OCI-LY7 (cell line): ENCODE measurements at regions not wholly inside any gene's neighbourhood (a gene's known extent, or its start where the extent isn't known, plus 50 kb on each side); places are given as distances from the start of the nearest gene placed in this dataset.

Experiments used
- EZH2phosphoT487 ChIP-seq: fragments of 200-600 bp; sonication (generic); IDR thresholded peaks from 2 replicates; pipeline ENCODE4 v1.6.1; 2018; ENCODE audit warnings: low read depth, borderline replicate concordance, mild to moderate bottlenecking, mixed run types, antibody characterized with exemption, low read length, moderate library complexity, mixed read lengths
- TF ChIP-seq, protein P1 (sequence below): fragments of 200-600 bp; sonication (generic); conservative IDR thresholded peaks from 2 replicates; pipeline ENCODE4 v1.5.1; 2014; ENCODE audit warnings: mild to moderate bottlenecking, antibody characterized with exemption, low read length, moderate library complexity, mixed read lengths

DNA sequence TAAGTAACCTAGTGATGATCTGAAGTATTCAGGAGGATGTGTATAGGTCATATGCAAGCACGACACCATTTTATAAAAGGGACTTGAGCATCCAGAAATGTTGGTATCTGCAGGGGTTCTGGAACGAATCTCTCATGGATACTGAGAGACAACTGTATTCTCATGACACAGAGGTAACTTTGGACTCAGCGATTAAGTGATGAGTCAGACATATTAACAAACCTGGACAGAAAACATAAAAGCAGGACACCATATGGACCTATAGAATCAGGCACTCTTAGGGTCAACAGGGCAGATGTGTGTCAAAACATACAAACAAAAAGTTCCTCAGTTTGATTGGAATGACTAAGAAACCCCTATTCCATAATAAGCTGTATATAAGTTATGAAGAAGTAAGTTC, 248.1 kb downstream of the ANKRD7 start:
- TF ChIP-seq, protein P1, sequence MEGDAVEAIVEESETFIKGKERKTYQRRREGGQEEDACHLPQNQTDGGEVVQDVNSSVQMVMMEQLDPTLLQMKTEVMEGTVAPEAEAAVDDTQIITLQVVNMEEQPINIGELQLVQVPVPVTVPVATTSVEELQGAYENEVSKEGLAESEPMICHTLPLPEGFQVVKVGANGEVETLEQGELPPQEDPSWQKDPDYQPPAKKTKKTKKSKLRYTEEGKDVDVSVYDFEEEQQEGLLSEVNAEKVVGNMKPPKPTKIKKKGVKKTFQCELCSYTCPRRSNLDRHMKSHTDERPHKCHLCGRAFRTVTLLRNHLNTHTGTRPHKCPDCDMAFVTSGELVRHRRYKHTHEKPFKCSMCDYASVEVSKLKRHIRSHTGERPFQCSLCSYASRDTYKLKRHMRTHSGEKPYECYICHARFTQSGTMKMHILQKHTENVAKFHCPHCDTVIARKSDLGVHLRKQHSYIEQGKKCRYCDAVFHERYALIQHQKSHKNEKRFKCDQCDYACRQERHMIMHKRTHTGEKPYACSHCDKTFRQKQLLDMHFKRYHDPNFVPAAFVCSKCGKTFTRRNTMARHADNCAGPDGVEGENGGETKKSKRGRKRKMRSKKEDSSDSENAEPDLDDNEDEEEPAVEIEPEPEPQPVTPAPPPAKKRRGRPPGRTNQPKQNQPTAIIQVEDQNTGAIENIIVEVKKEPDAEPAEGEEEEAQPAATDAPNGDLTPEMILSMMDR, result no peak
- TF ChIP-seq EZH2phosphoT487, result no peak
